ENCODE measurements at regions not wholly inside any gene's neighbourhood (a gene's known extent, or its start where the extent isn't known, plus 50 kb on each side); places are given as distances from the start of the nearest gene placed in this dataset.
"Not testable (repeated sequence)": the region's sequence is repeated elsewhere in the genome, so short reads cannot be mapped to it uniquely, and the experiment has no call there.

GRCh38 chr2:238520359-238520886 is 93.7 kb downstream of the ASB1 start:
- no peak for DNase-seq (ENCODE audit: low read depth in 4 of 4, low spot score in 3 of 4)

- no peak for DNase-seq (ENCODE audit: low read depth in 4 of 4, low spot score in 3 of 4)
Measured at GRCh38 chr2:238521002-238521401, 94.3 kb downstream of the ASB1 start.

DNA sequence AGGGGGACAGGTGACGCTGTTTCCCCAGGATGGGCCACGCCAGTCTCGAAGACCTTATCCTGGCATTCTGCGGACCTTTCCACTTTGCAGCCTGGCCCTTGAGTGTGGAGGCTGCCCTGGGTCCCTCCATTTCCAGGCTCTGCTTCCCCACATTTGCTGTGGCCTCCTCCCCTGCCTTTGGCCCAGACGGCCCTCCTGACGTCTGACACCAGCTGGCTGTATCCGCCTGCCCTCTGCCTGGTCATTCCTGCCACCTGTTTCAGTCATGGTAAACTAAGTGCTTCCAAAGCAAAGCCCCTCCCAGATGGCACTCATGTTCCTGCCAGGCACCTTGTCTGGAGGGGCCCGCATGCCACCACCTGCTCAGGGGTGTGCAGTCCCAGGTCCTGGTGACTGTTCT is 95.1 kb downstream of the ASB1 start:
- no peak for DNase-seq (ENCODE audit: low read depth in 4 of 4, low spot score in 3 of 4)

- peak in 2 of 4 donors; percentile 39 to 43 for DNase-seq (ENCODE audit: low read depth in 4 of 4, low spot score in 3 of 4)
Measured at GRCh38 chr2:238523158-238524110, 96.7 kb downstream of the ASB1 start.

GRCh38 chr2:238524426-238524983 is 97.8 kb downstream of the ASB1 start:
- DNase-seq (ENCODE audit: low read depth in 4 of 4, low spot score in 3 of 4) = no peak

DNA sequence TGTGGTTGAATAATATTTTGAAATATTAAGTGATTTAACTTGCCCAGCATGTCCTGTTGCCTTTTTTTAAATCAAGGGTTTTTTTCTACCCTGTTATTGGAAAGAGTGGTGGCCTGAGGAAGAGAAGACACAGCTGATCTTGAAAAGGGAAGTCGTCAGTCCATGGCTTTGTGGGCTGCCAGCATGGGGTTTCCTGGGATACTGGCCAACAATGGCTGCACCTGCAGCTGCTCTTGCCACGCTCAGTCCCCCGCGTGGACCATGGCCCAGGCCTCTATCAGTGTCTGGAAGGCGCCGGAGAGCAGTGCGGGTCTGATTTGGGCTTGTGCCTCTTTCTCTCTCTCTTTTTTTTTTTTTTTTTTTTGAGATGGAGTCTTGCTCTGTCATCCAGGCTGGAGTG is 99.3 kb downstream of the ASB1 start:
- DNase-seq (ENCODE audit: low read depth in 4 of 4, low spot score in 3 of 4) = no peak

DNA sequence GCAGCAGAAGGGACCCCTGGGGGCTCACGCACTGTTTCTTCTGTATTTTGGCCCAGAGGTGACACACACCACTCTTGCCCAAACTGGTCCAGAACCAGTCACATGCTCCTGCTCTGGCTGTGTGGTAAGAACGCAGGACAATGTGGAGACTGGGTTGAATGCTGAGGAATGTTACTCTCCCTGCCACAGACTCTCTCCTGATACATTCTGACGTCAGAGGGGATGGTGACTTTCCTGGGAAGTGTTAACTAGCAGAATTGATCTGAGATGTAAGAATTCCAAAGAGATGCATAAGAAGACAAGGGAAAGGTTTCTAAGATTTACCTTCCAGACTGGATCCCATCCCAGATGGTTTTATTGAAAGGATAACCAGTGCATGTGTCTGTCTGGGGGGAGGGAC is 100.8 kb downstream of the ASB1 start:
- DNase-seq (ENCODE audit: low read depth in 4 of 4, low spot score in 3 of 4) = no peak

- no peak for DNase-seq (ENCODE audit: low read depth in 4 of 4, low spot score in 3 of 4)
Measured at GRCh38 chr2:238528953-238529781, 102.4 kb downstream of the ASB1 start.

GRCh38 chr2:238531017-238531645 is 104.4 kb downstream of the ASB1 start:
- not testable (repeated sequence) for DNase-seq (ENCODE audit: low read depth in 4 of 4, low spot score in 3 of 4)

DNA sequence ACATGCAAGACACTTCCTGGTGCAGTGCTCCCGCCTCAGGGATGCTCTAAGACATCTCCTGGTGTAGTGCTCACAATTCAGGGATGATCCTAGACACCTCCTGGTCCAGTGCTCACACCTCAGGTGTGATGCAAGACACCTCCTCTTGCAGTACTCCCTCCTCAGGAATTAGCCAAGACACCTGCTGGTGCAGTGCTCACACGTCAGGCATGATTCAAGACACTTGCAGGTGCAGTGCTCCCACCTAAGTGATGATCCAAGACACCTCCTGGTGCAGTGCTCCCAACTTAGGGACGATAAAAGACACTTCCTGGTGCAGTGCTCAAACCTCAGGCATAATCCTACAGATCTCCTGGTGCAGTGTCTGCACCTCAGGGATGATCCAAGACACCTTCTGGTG is 117.0 kb downstream of the ASB1 start:
- not testable (repeated sequence) for DNase-seq (ENCODE audit: low read depth in 4 of 4, low spot score in 3 of 4)

- no peak for DNase-seq (ENCODE audit: low read depth in 4 of 4, low spot score in 3 of 4)
Measured at GRCh38 chr2:238548902-238549462, 122.3 kb downstream of the ASB1 start.

DNA sequence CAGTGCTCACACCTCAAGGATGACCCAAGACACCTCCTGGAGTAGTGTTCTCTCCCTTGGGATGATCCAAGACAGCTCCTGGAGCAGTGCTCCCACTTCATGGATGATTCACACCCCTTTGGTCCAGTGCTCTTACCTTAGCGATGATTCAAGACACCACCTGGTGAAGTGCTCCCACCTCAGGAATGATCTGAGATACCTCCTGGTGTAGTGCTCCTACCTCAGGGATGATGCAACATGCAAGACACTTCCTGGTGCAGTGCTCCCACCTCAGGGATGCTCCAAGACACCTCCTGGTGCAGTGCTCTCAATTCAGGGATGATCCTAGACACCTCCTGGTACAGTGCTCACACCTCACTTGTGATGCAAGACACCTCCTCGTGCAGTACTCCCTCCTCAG is 123.1 kb downstream of the ASB1 start:
- DNase-seq (ENCODE audit: low read depth in 4 of 4, low spot score in 3 of 4) = no peak

DNA sequence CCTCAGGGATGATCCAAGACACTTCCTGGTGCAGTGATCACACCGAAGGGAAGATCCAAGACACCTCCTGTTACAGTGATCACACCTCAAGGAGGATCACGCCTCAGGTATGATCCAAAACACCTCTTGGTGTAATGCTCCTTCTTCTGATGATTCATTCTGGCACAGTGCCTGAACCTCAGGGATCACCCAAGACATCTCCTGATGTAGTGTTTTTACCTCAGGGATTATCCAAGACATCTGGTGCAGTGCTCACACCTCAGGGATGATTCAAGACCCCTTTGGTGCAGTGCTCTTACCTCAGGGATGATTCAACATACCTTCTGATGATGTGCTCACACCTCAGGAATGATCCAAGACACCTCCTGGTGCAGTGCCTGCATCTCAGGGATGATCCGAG is 124.4 kb downstream of the ASB1 start:
- DNase-seq (ENCODE audit: low read depth in 4 of 4, low spot score in 3 of 4) = no peak

DNA sequence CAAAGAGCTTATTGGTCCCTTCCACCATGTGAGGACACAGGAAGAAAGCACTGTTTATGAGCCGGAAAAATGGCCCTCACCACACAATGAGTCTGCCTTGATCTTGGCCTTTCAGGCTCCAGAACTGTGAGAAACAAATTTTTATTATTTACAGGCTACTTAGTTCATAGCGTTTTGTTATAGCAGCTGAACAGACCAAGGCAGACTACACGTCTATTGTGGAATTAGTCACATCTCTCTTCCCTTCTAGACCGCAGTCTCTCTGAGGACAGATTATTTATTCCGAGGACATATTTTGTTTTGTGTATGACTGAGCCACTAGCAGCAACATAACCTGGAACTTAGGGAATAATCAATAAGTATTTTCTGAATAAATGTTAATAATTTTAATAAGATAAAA is 125.5 kb downstream of the ASB1 start:
- no peak for DNase-seq (ENCODE audit: low read depth in 4 of 4, low spot score in 3 of 4)

- DNase-seq (ENCODE audit: low read depth in 4 of 4, low spot score in 3 of 4) = no peak
Measured at GRCh38 chr2:238553159-238553558, 126.4 kb downstream of the ASB1 start.

GRCh38 chr2:238554468-238555315 is 128.0 kb downstream of the ASB1 start:
- DNase-seq (ENCODE audit: low read depth in 4 of 4, low spot score in 3 of 4) = no peak

DNA sequence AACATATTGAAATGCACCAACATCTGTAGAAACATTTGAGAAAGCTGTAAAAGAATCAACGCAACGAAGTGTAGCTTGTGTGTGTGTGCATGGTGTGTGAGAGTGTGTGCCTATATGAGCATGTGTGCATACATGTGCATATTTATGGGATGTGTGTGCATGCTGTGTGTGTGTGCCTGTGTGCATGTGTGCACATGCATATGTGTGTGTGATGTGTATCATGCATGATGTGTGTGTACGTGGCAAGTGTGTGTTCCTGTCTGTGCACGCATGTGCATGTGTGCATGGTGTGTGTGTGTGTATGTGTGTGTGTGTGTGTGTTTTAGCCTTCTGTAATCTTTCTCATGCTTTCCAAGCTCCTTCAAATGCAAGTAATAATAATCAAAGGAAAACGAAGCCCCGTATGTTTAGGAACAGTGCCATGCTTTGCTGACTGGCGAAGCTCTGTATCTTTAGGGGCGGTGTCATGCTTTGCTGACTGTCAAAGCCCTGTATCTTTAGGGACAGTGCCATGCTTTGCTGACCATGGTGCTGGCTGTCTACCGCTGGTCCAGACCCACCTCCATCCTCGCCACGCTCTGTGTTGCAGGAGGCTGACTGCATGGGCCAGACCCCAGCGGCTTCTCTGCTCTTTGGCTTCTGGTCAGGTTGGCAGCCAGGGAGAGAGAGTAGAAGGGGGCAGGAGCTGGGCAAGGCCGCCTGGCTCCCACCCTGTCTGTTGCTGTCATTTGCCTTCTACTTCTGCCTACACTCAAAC is 129.2 kb downstream of the ASB1 start:
- no peak for DNase-seq (ENCODE audit: low read depth in 4 of 4, low spot score in 3 of 4)

GRCh38 chr2:238557431-238557830 is 130.7 kb downstream of the ASB1 start:
- DNase-seq (ENCODE audit: low read depth in 4 of 4, low spot score in 3 of 4) = no peak

GRCh38 chr2:238557936-238558335 is 131.2 kb downstream of the ASB1 start:
- no peak for DNase-seq (ENCODE audit: low read depth in 4 of 4, low spot score in 3 of 4)
